Small intestine (tissue), 7 donors: ENCODE measurements at regions not wholly inside any gene's neighbourhood (a gene's known extent, or its start where the extent isn't known, plus 50 kb on each side); places are given as distances from the start of the nearest gene placed in this dataset.

Source experiments
- DNase-seq, 2 donors: peaks; one replicate each; pipeline versions ENCODE4 v3.0.0 to v3.0.0-alpha.2; 2013
- FAIRE-seq: peaks from 2 replicates; lab custom pipeline; 2012; peaks lifted over from hg19 to GRCh38; lab: Jason Lieb, UNC
- H3K27ac ChIP-seq, 3 donors: one replicate each; pipeline ENCODE4 v1.5.1; 2013; ENCODE audit warnings: low read length in 2 of 3, mild to moderate bottlenecking in 2 of 3, control low read depth in 1 of 3, inconsistent platforms in 1 of 3, low read depth in 1 of 3, moderate library complexity in 1 of 3
- H3K27me3 ChIP-seq, 3 donors: one replicate each; pipeline ENCODE4 v1.6.1; 2013; ENCODE audit warnings: low read length in 3 of 3, inconsistent platforms in 1 of 3; ENCODE audit not compliant: control insufficient read depth in 3 of 3, insufficient read depth in 3 of 3
- H3K36me3 ChIP-seq, 3 donors: one replicate each; pipeline ENCODE4 v1.6.1; 2013; ENCODE audit warnings: low read length in 3 of 3, inconsistent platforms in 1 of 3, low read depth in 1 of 3, mild to moderate bottlenecking in 1 of 3, moderate library complexity in 1 of 3; ENCODE audit not compliant: control insufficient read depth in 3 of 3, insufficient read depth in 2 of 3
- H3K4me1 ChIP-seq, 3 donors: one replicate each; pipeline ENCODE4 v1.6.1; 2013; ENCODE audit warnings: low read length in 2 of 3, inconsistent platforms in 1 of 3, low read depth in 1 of 3, mild to moderate bottlenecking in 1 of 3, moderate library complexity in 1 of 3; ENCODE audit not compliant: control insufficient read depth in 3 of 3, insufficient read depth in 2 of 3
- H3K4me3 ChIP-seq, 3 donors: one replicate each; pipeline ENCODE4 v1.5.1; 2013; ENCODE audit warnings: low read length in 3 of 3, control low read depth in 1 of 3, inconsistent platforms in 1 of 3, low read depth in 1 of 3, mild to moderate bottlenecking in 1 of 3, moderate library complexity in 1 of 3
- H3K9me3 ChIP-seq, 2 donors: one replicate each; pipeline ENCODE4 v1.6.1; 2013; ENCODE audit warnings: low read depth in 1 of 2, low read length in 1 of 2; ENCODE audit not compliant: control insufficient read depth in 2 of 2, insufficient read depth in 1 of 2
- WGBS, 3 donors: extraction: QIAGEN DNeasy Blood & Tissue Kit; methylation state at CpG; one replicate each; pipeline ENCODE4 v1.1.7; 2013; 5-methylcytosine and 5-hydroxymethylcytosine counted together
- donor health status: healthy with polysubstance abuse.
- donor health status: control.
- donor health status: control.
- donor health status: Bipolar disorder and iron deficiency.
- donor health status: healthy.

- 23 to 52% (median 47%) methylated on average over 4 of the region's 4 CpGs for WGBS, 3 donors
- no peak for FAIRE-seq
Measured at GRCh38 chr2:7819850-7820249, 862.0 kb upstream of the ID2 start.

GRCh38 chr2:7824211-7824610 is 857.6 kb upstream of the ID2 start:
- FAIRE-seq = no peak
- 90 to 95% (median 93%) methylated on average over 2 of the region's 2 CpGs for WGBS, 3 donors
- DNase-seq = no peak
- Histone ChIP-seq H3K4me1 (no peaks in the 10 kb centered on the region), H3K4me3 (no peak overlapping the region), H3K27me3 (no peaks in the 10 kb centered on the region), H3K36me3 (no peaks in the 10 kb centered on the region), H3K9me3 (no peaks in the 10 kb centered on the region), H3K27ac (no peak overlapping the region)

More at GRCh38 chr2:7819850-7820249, 862.0 kb upstream of the ID2 start:
- H3K27ac ChIP-seq = no peak overlapping the region
- DNase-seq = peak; percentile 47 to 70
- H3K4me1 ChIP-seq = no peaks in the 10 kb centered on the region
- no peak overlapping the region for H3K4me3 ChIP-seq
- no peaks in the 10 kb centered on the region for H3K9me3 ChIP-seq
- H3K36me3 ChIP-seq = no peaks in the 10 kb centered on the region
- H3K27me3 ChIP-seq = no peaks in the 10 kb centered on the region

GRCh38 chr2:7825591-7826312 is 856.1 kb upstream of the ID2 start:
- FAIRE-seq = no peak
- no peaks in the 10 kb centered on the region for H3K9me3 ChIP-seq
- peak in 1 of 2 donors; percentile 9 for DNase-seq
- H3K27ac ChIP-seq = no peak overlapping the region
- H3K4me1 ChIP-seq = peaks cover 0 to 3% (median 0%) of the 10 kb centered on the region in 3 donors
- no peaks in the 10 kb centered on the region for H3K27me3 ChIP-seq
- 68 to 75% (median 73%) methylated on average over 9 of the region's 9 CpGs for WGBS, 3 donors
- no peaks in the 10 kb centered on the region for H3K36me3 ChIP-seq
- no peak overlapping the region for H3K4me3 ChIP-seq

GRCh38 chr2:7826656-7827055 is 855.2 kb upstream of the ID2 start:
- peaks cover 0 to 6% (median 0%) of the 10 kb centered on the region in 3 donors for H3K4me1 ChIP-seq
- 79 to 86% (median 80%) methylated on average over 4 of the region's 4 CpGs for WGBS, 3 donors
- no peak for DNase-seq
- H3K36me3 ChIP-seq = no peaks in the 10 kb centered on the region
- no peak for FAIRE-seq
- H3K27me3 ChIP-seq = no peaks in the 10 kb centered on the region
- H3K9me3 ChIP-seq = no peaks in the 10 kb centered on the region
- H3K4me3 ChIP-seq = no peak overlapping the region
- H3K27ac ChIP-seq = no peak overlapping the region

- 82 to 86% (median 85%) methylated on average over 3 of the region's 3 CpGs for WGBS, 3 donors
- DNase-seq (no peak), FAIRE-seq (no peak)
- no peak overlapping the region for H3K27ac ChIP-seq
- H3K4me1 ChIP-seq = peaks cover 0 to 6% (median 0%) of the 10 kb centered on the region in 3 donors
- H3K36me3 ChIP-seq = no peaks in the 10 kb centered on the region
- no peaks in the 10 kb centered on the region for H3K27me3 ChIP-seq
- no peak overlapping the region for H3K4me3 ChIP-seq
- H3K9me3 ChIP-seq = no peaks in the 10 kb centered on the region
Measured at GRCh38 chr2:7829241-7829640, 852.6 kb upstream of the ID2 start.

GRCh38 chr2:7830616-7831015 is 851.2 kb upstream of the ID2 start:
- peaks cover 0 to 6% (median 0%) of the 10 kb centered on the region in 3 donors for H3K4me1 ChIP-seq
- DNase-seq (peak; percentile 6 to 79), FAIRE-seq (no peak)
- WGBS, 3 donors = 23 to 68% (median 44%) methylated on average over 2 of the region's 2 CpGs
- H3K27me3 ChIP-seq = no peaks in the 10 kb centered on the region
- no peaks in the 10 kb centered on the region for H3K36me3 ChIP-seq
- no peaks in the 10 kb centered on the region for H3K9me3 ChIP-seq
- H3K4me3 ChIP-seq = no peak overlapping the region
- peak overlapping the region in 1 of 3 donors; percentile 68 for H3K27ac ChIP-seq

- Histone ChIP-seq H3K4me3 (no peak overlapping the region), H3K4me1 (peaks cover 0 to 6% (median 0%) of the 10 kb centered on the region in 3 donors), H3K27ac (no peak overlapping the region), H3K9me3 (no peaks in the 10 kb centered on the region), H3K27me3 (peaks cover 0 to 3% (median 0%) of the 10 kb centered on the region in 3 donors), H3K36me3 (no peaks in the 10 kb centered on the region)
- WGBS, 3 donors = 73 to 88% (median 82%) methylated on average over 3 of the region's 3 CpGs
- DNase-seq (no peak), FAIRE-seq (no peak)
Measured at GRCh38 chr2:7835151-7835550, 846.7 kb upstream of the ID2 start.

- Histone ChIP-seq H3K4me3 (no peak overlapping the region), H3K27ac (no peak overlapping the region), H3K9me3 (peaks cover 0 to 6% of the 10 kb centered on the region in 2 donors), H3K36me3 (no peaks in the 10 kb centered on the region), H3K4me1 (no peaks in the 10 kb centered on the region), H3K27me3 (peaks cover 0 to 3% (median 0%) of the 10 kb centered on the region in 3 donors)
- FAIRE-seq (no peak), DNase-seq (peak; percentile 2 to 32)
- WGBS, 3 donors = 53 to 63% (median 58%) methylated on average over 12 of the region's 12 CpGs
Measured at GRCh38 chr2:7835693-7836680, 845.9 kb upstream of the ID2 start.
